HG03025 (cell line): ENCODE measurements at regions not wholly inside any gene's neighbourhood (a gene's known extent, or its start where the extent isn't known, plus 50 kb on each side); places are given as distances from the start of the nearest gene placed in this dataset.

Experiments
- ATAC-seq: cut with Tn5 transposase; IDR thresholded peaks from one replicate; pipeline ENCODE4 v1.9.1; 2021; ENCODE audit warnings: mild to moderate bottlenecking, moderate library complexity; ENCODE audit not compliant: unreplicated experiment, low FRiP score

GRCh38 chr6:45742591-45742990 is 273.1 kb downstream of the CLIC5 start:
- ATAC-seq: no peak

GRCh38 chr6:45741437-45742171 is 274.1 kb downstream of the CLIC5 start:
- ATAC-seq: no peak

GRCh38 chr6:45739058-45739457 is 276.6 kb downstream of the CLIC5 start:
- no peak for ATAC-seq

GRCh38 chr6:45738057-45738455 is 277.6 kb downstream of the CLIC5 start:
- ATAC-seq: no peak

- peak; percentile 53 for ATAC-seq
Observed at GRCh38 chr6:45737331-45738056, 278.2 kb downstream of the CLIC5 start.

DNA sequence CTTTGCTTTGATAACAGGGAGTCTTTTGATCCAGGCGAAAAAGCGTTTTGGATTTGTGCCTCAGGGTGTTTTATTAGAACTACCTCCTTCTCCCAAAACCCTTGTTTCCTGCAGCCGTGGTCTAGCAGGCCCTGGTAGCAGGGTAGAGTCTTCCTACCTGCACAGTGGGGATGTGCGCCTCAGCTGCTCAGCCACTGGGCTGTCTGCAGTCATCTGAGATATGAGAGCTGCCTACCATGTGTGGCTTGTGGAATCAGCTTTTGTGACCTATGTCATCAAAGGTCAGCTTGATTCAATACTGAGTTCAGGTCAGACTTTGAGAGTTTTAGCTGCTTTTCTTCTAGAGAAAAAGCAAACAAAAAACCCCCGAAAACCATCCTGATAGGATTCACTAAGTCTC is 279.5 kb downstream of the CLIC5 start:
- no peak for ATAC-seq

DNA sequence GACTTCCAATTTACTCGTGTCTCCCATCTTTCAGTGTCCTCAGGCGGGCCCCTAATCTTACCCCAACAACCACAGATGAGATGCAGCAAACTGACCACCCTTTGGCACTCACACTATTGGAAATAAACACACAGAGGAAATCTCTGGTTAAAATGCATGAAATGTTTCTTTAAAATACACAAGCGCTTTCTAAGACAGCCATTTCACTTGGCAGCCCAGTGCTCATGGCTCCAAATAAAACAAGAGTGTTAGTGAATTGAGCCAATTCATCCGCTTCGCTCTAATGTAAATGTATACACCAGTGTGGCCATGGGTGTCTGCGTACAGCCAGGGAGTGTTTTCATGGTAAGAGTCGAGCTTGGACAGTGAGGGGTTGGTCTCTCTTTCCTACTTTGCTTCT is 282.9 kb downstream of the CLIC5 start:
- ATAC-seq: no peak

GRCh38 chr6:45730232-45730631 is 285.4 kb downstream of the CLIC5 start:
- ATAC-seq: no peak

DNA sequence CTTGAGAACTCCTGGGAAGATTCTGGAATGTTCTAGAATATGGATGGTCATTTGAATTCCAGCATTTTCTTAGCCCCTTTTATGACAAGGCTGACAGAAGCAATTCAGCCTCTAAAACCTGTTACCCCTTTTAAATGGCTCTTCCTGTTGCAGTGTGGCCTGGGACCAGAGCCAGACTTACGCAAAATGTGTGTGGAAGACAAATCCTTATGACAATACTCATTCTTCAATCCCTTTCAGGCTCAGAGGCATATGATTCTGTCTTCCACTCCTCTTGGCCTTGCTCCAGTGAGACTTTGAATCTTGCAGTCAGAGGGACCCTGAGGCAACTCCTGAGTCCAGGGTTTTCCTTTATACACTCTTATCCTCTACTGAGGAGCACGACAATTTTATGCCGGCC is 287.0 kb downstream of the CLIC5 start:
- no peak for ATAC-seq

DNA sequence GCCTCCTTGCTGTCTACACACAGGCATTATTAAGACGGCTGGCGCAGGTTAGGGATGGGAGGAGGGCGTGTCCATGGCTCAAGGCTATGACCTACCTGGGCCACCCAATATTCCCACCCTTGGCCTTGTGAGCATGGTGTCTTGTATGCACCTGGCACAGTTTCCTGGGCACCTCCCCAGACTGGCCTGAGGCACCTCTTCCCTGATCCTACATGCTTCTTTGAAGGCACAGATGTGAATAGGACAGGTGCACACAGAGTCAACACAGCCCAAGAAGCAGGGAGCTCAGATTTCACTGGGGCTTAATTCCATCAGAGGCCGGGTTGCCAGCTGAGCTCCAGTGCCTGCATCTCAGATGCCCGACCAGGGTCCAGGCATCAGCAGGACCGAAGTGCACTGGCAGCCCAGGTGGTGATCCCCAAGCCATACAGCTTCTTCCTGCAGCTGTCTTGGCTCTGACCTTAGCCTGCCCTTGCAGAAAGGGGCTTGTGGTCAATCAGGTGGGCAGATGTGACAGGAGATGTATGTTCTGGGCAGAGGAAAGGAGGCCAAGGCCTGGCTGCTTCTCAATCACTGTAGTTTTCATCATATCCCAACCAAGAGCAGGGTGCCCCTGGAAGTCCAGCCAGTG is 287.7 kb downstream of the CLIC5 start:
- ATAC-seq: no peak

GRCh38 chr6:45727228-45727627 is 288.4 kb downstream of the CLIC5 start:
- no peak for ATAC-seq

- ATAC-seq: no peak
Observed at GRCh38 chr6:45726444-45726843, 289.2 kb downstream of the CLIC5 start.

- no peak for ATAC-seq
Observed at GRCh38 chr6:45724511-45724910, 291.1 kb downstream of the CLIC5 start.

DNA sequence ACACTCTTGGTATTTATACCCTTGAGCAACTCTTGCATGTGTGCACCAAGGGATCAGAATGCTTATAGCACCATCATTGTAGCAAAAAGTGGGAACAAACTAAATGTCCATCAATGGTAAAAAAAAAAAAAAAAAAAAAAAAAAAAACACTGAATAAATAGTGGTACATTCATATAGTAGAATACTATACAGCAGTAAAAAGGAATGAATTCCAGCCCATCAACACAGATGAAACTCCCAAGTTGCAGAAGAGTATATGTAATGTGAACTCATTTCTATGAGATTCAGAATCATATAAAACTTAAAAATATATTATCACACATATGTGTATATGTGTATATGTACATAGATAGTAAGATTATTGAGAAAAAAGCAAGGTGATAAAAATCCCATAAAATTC is 291.6 kb downstream of the CLIC5 start:
- no peak for ATAC-seq

DNA sequence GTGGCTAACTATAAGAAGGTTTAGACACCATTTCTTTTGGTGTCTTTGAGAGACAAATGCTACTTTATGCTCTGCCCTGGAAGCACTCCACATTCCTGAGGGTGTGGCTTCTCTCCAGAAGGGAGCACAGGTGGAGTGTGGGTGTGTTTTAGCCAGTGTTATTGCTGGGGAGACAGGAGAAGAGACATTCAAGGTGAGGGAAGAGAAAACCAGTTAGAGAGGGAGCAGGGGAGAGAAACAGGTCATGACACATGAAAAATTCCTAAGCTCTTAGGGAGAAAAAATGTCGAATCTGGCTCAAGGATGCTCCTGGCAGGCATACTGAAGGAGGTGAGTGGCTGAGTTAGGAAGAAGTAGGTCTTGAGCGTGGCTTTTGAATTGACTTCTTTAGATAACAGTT is 292.8 kb downstream of the CLIC5 start:
- no peak for ATAC-seq

GRCh38 chr6:45721665-45722064 is 294.0 kb downstream of the CLIC5 start:
- no peak for ATAC-seq

GRCh38 chr6:45718871-45719270 is 296.8 kb downstream of the CLIC5 start:
- ATAC-seq: no peak

DNA sequence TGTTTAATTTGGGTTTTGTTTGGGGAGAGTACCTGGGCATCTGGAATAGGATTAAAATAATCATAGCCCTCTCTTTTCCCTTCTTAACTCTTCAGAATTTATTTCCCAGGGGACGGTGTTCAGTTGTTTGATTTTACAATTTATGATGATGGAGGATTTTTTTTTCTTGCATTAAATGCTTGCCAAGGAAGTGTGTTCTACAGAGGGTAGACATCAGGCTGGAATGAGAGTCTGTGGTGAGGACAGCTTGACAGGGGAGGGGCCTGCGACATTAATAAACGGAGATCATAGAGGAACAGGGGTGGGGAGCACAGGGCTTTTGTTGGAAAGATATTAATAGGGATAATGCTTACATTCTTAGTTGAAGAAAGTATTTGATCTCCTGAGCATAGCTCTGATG is 297.5 kb downstream of the CLIC5 start:
- no peak for ATAC-seq

DNA sequence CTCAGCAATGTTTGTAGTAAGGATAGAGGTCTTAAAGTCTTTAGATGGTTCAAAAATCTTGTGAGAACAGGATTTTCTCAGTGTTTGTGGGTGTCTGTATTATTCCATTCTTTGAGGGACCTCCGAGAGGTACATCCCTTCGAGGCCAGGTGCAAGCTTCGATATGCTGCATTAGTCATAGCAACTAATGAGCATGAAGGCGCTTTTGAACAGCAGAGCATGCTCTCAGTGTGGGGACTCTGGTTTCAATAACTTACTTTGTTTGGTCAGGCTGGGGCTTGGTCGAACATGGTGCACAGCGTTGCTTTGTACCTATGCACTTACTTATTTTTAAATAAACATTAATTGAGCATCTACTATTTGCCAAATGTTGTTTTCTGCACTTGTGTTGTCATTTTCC is 297.9 kb downstream of the CLIC5 start:
- ATAC-seq: no peak

DNA sequence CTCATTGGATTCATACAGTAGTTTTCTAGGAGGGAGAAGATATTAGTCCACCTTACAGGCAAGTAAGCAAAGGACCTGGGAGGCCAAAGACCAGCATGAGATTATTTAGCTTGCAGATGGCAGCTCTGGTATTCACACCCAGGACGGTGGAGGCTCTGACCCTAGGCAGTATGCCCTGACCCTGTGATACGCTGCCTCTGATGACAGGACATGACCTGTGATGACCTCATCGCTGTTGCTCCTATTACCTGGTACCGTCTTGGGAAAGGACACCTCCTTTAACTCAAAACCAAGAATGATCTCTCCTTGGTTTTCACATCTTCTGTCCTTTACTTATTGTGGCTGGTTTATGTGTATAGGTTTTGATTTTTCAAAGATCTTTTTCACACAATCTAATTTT is 298.6 kb downstream of the CLIC5 start:
- no peak for ATAC-seq

DNA sequence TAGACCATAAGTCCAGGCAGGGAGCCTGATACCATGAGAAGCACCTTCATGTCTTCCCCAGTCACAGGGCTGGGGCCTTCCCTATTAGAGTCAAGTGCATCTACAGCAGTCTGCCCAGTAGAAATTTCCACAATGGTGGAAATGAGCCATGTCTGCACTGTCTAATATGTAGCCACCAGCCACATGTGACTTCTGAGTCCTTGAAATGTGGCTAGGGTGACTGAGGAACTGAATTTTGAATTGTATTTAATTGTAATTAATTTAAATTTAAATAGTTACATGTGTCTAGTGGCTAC is 300.2 kb downstream of the CLIC5 start:
- no peak for ATAC-seq
